GM19351 (cell line): ENCODE measurements at regions not wholly inside any gene's neighbourhood (a gene's known extent, or its start where the extent isn't known, plus 50 kb on each side); places are given as distances from the start of the nearest gene placed in this dataset.

Experiments
- ATAC-seq: cut with Tn5 transposase; IDR thresholded peaks from one replicate; pipeline ENCODE4 v1.9.1; 2021; ENCODE audit warnings: mild to moderate bottlenecking, moderate library complexity; ENCODE audit not compliant: unreplicated experiment

DNA sequence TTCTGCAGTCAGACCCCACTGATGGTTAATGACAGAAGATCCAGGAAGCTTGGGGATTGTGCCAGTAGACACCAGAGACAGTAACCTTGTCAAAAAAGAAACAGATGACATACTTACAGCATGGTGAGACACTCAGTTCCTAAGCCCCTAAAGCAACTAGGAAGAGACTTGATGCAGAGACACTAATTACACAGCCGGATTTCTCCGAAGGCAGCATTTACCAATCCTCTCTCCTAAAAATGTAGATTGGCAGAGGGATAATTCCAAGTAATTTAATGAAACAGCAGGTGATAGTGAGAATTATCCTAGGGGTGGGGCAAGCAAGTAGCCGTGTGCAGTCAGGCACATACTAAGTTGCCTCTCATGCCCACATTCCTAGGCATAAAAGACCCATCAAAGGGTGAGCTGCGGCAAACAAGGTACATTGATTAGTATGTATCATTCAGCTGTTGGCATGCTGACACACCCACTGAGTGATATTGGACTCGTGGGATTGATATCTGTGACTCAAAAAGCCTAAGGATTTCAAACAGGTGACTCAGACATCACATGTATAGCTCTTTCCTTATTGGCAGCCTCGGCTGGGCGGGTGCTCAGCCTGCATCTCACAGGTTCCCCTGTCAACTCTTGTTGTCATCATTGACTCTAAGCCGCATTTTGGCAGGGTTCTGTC lies 296.7 kb upstream of the ATP5MC3 start:
- no peak for ATAC-seq

DNA sequence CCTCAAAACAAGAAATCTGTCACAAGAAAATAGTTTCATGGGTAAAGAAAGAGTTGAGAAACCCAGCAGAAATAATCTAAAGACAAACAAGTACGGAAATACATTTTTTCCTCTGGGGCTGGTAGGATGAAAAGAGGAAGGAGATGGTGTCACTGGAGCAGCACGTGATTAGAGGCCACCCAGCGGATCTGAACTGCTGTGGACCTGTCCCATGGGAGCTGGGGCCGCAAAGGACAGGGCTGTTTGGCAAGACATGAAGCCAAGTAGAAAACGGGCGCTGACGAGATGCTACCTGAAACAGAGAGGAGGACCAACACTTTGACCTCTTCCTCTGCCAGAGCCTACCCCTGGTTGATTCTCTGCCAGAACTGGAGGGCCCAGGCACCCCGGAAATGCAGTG lies 295.4 kb upstream of the ATP5MC3 start:
- ATAC-seq: no peak

DNA sequence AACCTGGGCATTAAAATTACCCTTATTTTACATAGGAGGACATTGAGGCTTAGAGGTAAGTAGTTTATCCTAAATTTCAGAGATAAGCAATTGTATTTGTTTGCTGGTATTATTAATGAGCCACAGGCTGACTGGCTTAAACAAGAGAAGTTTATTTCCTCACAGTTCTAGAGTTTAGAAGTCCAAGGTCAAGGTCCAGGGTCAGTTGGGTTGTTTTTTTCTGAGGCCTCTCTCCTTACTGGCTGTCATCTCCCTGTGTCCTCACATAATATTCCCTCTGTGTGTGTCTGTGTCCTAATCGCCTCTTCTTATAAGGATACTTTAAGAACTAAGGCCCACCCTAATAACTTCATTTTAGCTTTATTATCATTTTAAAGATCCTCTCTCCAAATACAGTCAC lies 294.9 kb upstream of the ATP5MC3 start:
- no peak for ATAC-seq

DNA sequence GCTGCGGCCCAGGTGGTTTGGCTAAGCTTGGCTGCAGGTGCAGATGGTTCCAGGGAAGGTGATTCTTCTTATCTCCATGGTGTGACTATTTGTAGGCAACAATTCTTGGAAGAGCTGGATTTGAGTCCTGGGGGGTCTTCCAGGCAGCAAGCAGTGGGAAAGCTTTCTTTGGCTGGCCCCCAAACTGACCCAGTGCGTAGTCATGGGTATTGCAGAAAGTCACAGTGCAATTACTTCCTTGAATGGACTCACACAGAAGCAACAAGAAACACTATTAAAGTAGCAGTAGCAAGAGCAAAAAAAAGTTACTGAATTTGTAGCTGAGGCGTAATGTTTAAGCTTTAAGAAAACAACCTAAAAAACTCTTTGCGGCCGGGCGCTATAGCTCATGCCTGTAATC lies 293.6 kb upstream of the ATP5MC3 start:
- ATAC-seq: no peak

DNA sequence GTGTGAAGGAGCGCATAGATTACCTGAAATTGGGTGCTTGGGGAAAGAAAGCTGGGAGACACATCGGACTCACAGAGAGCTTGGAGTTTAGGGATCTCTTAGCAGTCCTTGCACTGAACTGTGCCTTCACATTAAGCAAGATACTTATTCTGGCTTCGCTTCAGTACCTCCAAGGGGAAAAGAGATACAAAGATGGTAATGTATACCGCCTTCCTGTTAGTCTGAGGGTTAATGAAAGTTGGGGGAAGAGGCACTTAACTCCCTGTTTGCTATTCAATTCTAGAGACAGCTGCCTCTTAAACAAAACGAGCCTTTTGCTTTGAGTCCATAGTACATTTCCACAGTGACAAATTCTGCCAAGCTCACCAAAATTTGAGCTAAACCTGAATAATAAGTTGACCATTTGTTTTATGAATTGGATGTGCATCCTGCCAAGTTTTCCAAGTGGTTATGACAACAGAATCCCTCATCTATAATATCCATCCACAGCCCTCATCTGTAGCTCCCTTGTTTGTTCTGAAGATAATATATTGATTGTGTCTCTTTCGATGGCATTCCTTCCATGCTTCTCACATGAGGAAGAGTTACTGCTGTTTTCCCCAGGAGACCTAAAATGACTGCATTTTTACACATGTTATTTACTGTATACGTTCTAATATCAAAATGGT lies 287.1 kb upstream of the ATP5MC3 start:
- ATAC-seq: no peak

DNA sequence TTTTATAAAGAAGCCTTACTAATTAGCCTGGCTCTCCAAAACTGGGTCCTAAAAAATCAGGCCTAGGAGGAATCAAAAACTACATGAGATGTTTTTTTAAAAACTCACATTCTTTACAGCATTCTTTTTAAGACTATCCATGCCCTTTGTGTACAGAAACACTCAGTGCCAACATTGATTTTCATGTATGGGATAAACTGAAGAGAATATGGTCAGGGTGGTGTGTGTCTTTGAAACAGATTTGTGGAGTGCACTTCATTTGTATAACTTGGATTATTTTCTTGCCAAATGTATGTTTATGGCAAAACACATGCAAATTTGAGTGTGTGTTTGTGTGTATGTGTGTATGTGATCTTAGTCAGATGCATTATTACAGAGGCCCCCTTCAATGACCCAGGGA lies 283.6 kb upstream of the ATP5MC3 start:
- ATAC-seq: no peak

DNA sequence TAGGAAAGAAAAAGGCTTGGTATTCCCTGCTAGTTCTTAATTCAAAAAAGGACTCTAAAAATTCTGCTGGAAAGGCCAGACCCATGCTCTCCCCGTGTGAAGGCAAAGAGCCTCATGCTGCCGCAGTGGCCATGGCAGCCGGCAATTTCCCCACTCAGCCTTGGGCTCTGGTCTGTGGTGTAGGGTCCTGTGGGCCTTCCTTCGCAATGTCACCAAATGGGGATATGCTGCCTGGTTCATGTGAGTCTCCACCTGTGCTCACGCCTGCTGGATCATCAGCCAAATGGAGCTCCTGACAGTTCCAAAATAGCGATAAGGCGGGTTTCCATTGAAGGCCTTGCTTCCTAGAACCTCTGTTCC lies 282.8 kb upstream of the ATP5MC3 start:
- ATAC-seq: no peak

DNA sequence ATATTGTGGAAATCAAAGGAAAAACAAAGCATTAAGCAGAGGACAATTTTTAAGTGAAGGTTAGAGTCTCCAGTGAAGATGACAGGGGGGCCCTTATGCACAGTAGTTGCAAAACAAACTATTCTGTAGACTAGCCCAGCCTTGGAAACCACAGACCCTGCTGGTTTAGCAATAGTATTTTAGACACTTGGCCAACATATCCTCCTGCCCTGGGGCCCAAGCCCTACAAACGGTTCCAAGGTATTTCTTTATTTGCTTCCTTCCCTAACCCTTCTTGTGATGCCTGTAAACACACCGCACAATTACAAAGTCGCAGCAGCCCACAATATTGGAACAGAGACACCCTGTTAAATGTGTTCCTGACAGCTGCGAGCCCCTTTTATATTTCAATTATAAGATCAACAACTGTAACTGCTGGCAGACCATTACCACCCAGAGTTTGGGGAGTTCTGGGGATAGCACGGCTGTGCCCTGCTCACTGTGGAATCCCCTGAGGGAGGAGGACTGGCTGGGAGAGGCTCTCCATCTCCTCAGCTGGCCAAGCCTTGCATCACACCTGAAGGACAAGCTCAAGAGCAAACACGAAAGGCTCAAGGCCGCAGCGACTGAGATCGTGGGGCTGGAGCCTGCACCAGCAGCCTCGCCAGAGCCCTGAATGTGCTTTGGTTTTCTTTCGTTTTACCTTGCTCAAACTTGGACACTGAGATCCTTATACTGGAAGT lies 282.2 kb upstream of the ATP5MC3 start:
- no peak for ATAC-seq

DNA sequence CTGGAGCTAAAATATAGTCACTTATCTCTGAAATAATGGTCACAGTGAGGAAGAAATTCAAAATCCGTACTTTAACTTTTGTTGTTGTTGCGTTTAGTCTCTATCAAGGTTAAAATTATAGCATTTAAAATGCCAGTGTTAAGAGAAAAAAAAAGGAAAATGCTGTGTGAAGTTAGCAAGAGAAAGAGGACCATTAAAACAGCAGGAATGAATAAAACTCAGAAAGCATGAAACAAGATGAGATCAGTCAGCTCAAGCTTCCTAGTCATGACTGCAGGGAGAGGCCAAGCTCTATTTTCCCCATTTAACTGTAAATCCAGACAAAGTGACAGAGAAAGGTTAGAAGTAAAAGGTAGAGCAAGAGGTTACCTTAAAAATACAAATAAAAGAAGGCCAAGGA lies 281.7 kb upstream of the ATP5MC3 start:
- ATAC-seq: no peak

DNA sequence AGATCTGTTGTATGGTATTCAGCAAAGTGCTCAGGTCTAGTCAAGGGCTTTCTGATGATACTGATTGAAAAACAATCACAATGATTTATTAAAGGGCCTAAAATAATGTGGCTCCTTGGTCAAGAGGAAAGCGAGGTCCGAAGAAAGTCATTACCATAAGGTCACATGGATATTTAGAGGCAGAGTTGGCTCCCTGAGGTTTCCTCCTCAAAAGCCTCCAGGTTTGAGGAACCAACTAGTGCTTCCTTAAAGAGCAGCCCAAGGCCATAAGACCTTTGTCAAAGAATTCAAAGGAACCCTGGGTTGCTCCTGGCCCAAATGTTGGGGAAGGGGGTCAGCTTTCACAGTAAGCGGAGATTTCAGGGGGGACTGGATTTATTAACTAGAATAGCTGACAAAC lies 280.7 kb upstream of the ATP5MC3 start:
- ATAC-seq: no peak

DNA sequence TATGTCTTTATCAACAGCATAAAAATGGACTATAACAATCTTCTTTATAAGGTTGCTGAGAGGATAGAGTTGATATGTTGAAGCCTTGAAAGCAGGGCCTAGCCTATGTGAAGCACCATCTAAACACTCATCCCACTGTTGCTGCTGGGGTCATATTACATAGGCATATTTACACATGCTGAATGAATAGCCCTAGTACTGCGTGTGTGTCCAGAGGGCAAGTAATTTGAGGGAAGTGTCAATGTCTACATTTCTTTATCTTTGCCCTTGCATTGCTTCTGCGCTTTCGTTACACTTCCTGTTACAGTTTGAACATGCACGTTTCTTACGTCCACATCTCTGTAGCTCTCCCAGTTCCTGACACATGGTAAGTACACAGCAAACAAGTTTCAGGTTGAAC lies 280.3 kb upstream of the ATP5MC3 start:
- ATAC-seq: no peak

DNA sequence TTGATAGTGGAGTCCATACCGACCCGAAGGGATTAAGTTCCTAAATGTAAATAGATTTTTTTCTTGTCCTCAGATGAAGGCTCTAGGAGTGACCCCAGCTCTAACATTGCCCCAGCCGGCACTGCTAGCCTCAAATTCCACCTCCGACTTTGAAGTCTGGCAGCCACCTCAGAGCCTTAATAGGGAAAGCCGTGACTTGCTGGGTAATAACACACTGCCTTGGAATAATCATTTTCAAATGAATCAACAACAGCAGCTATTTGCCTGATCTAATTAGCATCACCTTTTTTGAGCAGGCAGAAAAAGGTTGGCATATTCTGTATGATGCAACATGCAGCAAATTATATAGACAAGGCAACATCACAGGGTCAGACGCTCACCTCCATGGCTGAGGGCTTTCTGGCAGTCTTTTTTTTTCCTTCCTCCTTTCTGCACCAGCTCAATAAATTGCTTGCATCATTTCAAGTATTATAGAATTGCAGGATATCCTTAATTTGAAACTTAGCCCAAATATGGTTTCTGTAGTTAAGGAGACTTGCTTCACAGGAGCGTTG lies 276.5 kb upstream of the ATP5MC3 start:
- no peak for ATAC-seq

DNA sequence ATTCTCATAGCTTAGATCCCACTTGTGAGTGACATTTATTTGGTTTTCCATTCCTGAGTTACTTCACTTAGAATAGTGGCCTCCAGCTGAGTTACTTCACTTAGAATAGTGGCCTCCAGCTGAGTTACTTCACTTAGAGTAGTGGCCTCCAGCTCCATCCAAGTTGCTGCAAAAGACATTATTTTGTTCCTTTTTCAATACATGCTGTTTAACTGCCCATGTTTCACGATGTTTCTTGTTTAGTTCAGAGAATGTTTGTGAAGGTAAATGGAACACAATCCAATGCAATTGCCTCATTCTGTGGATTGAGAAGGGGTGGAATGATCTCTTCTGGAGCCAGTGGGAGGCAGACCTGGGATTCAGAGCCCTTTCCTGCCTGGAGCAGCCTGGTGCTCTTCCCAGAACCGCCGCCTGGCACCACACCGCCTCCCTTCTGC lies 273.5 kb upstream of the ATP5MC3 start:
- no peak for ATAC-seq

DNA sequence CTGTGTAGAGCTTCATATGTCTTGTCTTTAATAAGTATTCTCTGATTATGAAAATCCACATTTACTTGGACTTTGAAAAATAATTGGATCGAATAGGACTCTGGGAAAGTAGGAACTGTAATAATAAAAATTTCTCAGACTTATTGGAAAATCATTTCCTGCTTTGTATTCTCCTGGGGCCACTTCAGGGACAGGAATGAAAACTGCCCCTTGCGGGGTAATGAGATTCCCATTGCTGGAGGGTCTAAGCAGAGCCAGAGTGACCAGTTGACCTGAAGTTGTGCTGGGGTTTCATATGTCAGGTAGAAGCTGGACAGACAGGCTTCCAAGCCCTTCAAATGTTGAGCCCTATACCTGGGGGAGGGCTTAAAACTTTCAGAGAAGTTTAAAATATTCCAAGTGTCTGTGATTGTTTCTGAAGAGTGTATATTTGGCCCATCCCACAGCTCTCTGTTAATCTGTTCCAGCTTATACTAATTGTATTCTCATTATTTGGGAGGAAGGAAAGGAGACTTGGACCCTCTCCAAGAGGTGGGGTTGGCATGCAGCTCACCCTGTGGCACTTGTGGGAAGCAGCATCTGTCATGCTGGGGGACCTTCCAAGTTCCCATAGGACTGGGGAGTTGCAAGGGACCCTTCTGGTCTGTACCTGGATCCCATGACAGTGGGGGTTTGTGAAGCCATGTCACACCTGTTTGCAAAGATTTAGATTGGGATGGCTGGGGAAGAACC lies 268.7 kb upstream of the ATP5MC3 start:
- no peak for ATAC-seq

DNA sequence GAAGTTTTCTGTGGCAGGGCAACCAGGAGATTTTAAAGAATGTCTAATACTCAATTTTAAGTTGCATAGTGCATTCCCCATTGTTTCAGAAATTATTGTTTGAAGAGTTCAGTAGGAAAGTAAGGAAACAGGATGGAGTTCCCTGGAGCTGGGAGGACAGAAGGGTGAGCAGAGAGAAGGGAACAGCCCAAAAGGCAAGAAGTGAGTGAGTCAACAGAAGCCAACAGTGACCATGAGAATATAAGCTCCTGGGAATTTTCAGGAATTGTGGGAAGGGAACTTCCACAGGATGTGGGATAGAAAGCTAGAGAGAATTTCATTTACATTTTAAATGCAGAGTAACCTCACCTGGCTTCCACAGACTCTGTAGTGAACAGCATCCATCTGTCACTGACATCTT lies 268.1 kb upstream of the ATP5MC3 start:
- ATAC-seq: no peak

DNA sequence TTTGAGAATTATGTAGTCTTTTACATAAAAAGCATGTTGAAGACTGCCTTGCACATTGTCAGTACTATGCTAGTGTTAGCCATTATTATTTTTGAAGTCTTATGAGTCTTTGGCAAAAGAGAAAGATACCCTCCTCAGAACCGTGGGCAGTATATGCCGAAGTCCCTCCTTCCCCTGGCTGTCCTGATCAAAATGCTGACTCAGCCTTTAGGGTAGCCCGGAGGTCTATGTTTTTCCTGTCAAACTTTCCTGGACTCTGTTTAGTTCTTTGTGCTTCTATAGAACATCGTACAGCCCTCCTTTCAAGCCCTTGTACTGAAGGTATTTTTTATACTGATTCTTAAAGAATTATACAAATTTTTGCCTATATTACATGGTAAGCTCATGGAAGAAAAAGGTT lies 264.7 kb upstream of the ATP5MC3 start:
- no peak for ATAC-seq

DNA sequence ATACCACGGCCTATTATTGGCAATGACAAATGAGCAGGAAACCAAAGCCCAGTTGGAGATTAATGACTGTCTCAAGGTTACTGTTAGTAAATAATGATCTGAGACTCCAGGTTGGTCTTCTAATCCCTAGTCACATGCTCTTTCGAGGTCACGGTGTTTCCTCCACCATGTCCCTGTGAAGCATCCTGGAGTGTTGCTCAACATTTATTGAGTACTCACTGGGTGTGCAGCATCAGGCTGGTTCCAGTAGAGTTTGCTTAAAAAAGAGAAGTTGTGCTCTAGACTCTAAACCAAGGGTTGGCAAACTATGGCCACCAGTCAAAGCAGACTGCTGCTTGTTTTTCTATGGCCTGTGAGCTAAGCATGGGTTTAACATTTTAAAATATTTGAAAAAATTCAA lies 263.8 kb upstream of the ATP5MC3 start:
- ATAC-seq: no peak

DNA sequence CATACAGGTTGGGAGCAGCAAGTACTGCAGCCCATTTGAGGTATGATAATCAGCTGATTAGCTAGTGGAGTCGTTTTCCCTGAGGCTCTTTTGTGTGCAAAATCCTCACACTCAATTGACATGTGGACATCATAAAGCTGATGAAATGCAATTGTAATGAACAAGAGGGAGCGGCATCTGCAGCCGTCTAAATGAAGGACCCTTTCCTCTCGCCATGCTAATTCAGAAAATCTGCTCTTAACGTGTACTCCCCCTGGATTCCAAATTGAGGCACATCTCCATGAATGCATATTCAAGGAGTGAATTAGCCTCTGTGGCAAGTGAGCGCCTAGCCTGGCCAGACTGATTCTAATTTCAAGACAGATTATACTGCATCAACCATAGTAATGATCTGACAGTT lies 260.9 kb upstream of the ATP5MC3 start:
- ATAC-seq: no peak

DNA sequence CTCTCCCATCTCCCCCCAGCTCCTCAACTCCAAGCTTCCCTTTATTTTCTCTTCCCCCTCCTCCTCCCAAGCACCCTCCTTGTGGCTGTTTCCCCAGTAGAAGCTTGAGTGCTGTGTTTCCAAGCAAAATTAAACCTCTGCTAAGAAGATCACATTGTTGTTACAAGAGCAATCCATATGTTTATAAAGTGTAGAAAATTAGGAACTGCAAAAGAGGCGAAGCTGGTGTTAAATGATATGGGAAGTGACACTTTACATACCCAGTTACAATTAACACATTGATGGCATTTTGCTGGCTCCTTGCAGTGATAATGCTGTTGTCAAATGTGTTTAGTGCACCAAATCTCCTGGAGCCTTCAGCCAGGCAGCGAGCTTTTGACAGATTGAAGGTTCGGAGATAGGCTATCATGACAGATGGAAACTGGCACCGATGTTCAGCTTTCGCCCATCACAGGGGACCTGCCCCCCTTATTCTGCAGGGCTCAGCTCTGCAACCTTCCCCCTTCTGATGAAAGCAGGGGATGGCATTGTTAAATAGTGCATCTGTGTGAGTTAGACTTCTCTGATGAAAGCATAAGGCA lies 259.8 kb upstream of the ATP5MC3 start:
- no peak for ATAC-seq

DNA sequence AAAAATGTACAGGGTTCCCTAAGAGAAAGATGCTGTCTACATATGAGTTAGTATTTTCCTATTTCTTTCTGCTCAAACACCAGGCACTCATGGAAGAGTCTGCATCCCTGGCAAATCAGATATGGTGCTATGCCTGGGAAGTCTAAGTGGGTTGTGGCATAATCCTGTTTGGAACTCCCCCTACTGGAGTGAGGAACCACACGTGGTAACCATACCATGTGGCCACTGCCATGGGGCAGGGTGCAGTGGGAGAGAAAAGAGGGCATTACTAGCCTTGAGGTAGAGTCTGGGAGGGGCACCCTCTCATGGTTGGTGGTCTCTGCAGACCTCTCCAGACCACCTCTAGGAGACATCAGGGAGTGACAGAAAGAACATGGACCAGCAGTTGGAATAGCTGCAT lies 257.9 kb upstream of the ATP5MC3 start:
- ATAC-seq: no peak

DNA sequence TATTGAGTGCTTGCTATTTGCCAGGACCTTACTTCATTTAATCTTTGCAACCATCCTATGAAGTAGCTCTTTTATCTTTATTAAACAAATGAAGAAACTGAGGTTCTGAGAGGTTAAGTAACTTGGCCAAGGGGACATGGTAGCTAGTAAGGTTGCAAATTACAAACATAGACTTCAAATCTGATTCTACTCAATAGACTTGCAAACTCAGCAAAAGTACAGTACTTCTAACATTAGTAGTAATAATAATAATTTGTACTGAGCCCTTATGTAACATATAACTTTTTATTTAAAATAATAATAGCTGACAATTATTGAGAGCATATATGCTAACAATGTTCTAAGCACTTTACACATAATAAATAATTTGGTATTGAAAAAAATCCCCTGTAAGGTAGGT lies 255.7 kb upstream of the ATP5MC3 start:
- ATAC-seq: no peak
